HEK293T (cell line): ENCODE measurements at regions not wholly inside any gene's neighbourhood (a gene's known extent, or its start where the extent isn't known, plus 50 kb on each side); places are given as distances from the start of the nearest gene placed in this dataset.

ENCODE experiments used
- CTCF ChIA-PET: fragments of 350-600 bp; formaldehyde crosslinking; extraction: SDS; loops from one replicate; lab custom pipeline; 2021; ENCODE audit warnings: antibody characterized with exemption, inconsistent platforms; lab: Yijun Ruan, JAX
- POLR2A ChIA-PET: fragments of 350-600 bp; formaldehyde crosslinking; extraction: SDS; loops from one replicate; lab custom pipeline; 2020; ENCODE audit warnings: antibody characterized with exemption, inconsistent platforms; lab: Yijun Ruan, JAX
- DNase-seq: peaks from one replicate; pipeline ENCODE4 v3.0.0; 2012; ENCODE audit warnings: mixed read lengths; ENCODE audit errors: extremely low spot score
- ARNT ChIP-seq: fragments of 450-650 bp; IDR thresholded peaks from 2 replicates; pipeline ENCODE4 v1.6.1; 2017; ENCODE audit warnings: mild to moderate bottlenecking
- BHLHE40 ChIP-seq: fragments of 450-650 bp; IDR thresholded peaks from 2 replicates; pipeline ENCODE4 v1.6.1; 2016; ENCODE audit warnings: mild to moderate bottlenecking, moderate library complexity, borderline replicate concordance
- CTBP1 ChIP-seq: fragments of 450-650 bp; IDR thresholded peaks from 2 replicates; pipeline ENCODE4 v1.6.1; 2016; ENCODE audit warnings: borderline replicate concordance
- ELF4 ChIP-seq: fragments of 450-650 bp; IDR thresholded peaks from 2 replicates; pipeline ENCODE4 v1.6.1; 2017; ENCODE audit warnings: antibody characterized with exemption
- FOXA1 ChIP-seq: fragments of 450-650 bp; IDR thresholded peaks from 2 replicates; pipeline ENCODE4 v1.6.1; 2016; ENCODE audit warnings: mild to moderate bottlenecking
- FOXK2 ChIP-seq: fragments of 450-650 bp; IDR thresholded peaks from 2 replicates; pipeline ENCODE4 v1.6.1; 2016; ENCODE audit warnings: mild to moderate bottlenecking
- FOXM1 ChIP-seq: fragments of 450-650 bp; IDR thresholded peaks from 2 replicates; pipeline ENCODE4 v1.6.1; 2017; ENCODE audit warnings: mild to moderate bottlenecking, borderline replicate concordance
- HDGF ChIP-seq: fragments of 450-650 bp; IDR thresholded peaks from 2 replicates; pipeline ENCODE4 v1.6.1; 2017; ENCODE audit warnings: antibody characterized with exemption, borderline replicate concordance
- L3MBTL2 ChIP-seq: fragments of 450-650 bp; conservative IDR thresholded peaks from 2 replicates; pipeline ENCODE4 v1.6.1; 2016; ENCODE audit warnings: mild to moderate bottlenecking
- LEF1 ChIP-seq: fragments of 450-650 bp; IDR thresholded peaks from 2 replicates; pipeline ENCODE4 v1.6.1; 2017; ENCODE audit warnings: mild to moderate bottlenecking, borderline replicate concordance
- NFRKB ChIP-seq: fragments of 450-650 bp; IDR thresholded peaks from 2 replicates; pipeline ENCODE4 v1.6.1; 2016; ENCODE audit warnings: mild to moderate bottlenecking, moderate library complexity
- PKNOX1 ChIP-seq: fragments of 450-650 bp; IDR thresholded peaks from 2 replicates; pipeline ENCODE4 v1.6.1; 2016
- SP1 ChIP-seq: fragments of 450-650 bp; IDR thresholded peaks from 2 replicates; pipeline ENCODE4 v1.6.1; 2017
- SUZ12 ChIP-seq: fragments of 450-650 bp; IDR thresholded peaks from 2 replicates; pipeline ENCODE4 v1.6.1; 2016; ENCODE audit warnings: mild to moderate bottlenecking
- TARDBP ChIP-seq: fragments of 450-650 bp; IDR thresholded peaks from 2 replicates; pipeline ENCODE4 v1.6.1; 2016
- ZNF384 ChIP-seq: fragments of 450-650 bp; IDR thresholded peaks from 2 replicates; pipeline ENCODE4 v1.6.1; 2016

DNA sequence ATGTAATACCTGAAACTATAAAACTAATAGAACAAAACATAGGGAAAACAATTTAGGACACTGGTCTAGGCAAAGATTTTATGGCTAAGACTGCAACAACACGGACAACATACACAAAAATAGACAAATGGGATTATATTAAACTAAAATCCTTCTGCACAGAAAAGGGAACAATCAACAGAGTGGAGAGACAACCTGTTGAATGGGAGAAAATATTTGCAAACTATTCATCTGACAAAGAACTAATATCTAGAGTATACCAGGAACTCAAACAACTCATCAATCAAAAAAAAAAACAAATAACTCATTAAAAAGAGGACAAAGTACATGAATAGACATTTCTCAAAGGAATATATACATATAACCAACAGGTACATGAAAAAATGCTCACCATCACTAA lies 174.5 kb downstream of the FNDC1 start:
- CTCF ChIA-PET = no interaction called here
- POLR2A ChIA-PET = no interaction called here
- TF ChIP-seq TARDBP = no peak
- TF ChIP-seq CTBP1 = no peak
- no peak for TF ChIP-seq HDGF
- no peak for TF ChIP-seq FOXM1
- TF ChIP-seq ZNF384 = no peak
- TF ChIP-seq SP1 = no peak
- TF ChIP-seq PKNOX1 = no peak
- TF ChIP-seq LEF1 = no peak
- TF ChIP-seq ELF4 = no peak
- no peak for DNase-seq

DNA sequence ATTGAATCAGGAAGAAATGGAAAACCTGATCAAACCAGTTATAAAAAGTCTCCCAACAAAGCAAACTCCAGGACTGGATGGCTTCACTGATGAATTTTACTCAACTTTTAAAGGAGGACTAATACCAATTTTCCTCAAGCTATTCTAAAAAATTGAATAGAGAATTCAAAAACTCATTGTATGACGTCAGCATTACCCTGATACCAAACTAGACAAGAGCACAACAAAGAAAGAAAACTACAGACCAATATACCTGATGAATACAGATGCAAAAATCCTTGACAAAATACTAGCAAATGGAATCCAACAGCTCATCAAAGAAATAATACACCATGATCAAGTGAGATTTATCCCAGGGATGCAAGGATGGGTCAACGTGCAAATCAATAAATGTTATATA lies 172.9 kb downstream of the FNDC1 start:
- TF ChIP-seq ZNF384 (no peak), FOXM1 (no peak), FOXK2 (no peak), SP1 (no peak)
- no peak for DNase-seq
- CTCF ChIA-PET = no interaction called here
- POLR2A ChIA-PET = no interaction called here

DNA sequence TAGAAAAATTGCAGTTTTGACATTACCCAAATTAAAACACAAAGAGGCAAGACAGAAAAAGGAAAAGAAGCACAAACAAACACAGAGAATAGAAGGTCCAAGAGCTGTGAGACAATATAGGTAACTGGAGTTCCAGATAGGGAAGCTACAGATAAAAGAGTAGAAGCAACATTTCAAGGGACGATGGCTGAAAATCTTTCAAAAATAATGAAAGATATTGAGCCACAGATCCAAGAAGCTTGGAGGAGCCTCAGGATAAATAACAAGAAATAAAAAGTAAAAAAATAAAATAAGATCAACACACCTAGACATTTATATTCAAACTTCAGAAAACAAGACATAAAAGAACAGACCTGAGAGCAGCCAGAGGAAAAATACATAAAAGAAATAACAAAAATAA lies 164.9 kb downstream of the FNDC1 start:
- POLR2A ChIA-PET = no interaction called here
- DNase-seq = no peak
- CTCF ChIA-PET = no interaction called here
- TF ChIP-seq FOXK2 (no peak), LEF1 (no peak), FOXM1 (no peak), FOXA1 (no peak), ARNT (no peak), SP1 (no peak), TARDBP (no peak), HDGF (no peak), ZNF384 (no peak)

DNA sequence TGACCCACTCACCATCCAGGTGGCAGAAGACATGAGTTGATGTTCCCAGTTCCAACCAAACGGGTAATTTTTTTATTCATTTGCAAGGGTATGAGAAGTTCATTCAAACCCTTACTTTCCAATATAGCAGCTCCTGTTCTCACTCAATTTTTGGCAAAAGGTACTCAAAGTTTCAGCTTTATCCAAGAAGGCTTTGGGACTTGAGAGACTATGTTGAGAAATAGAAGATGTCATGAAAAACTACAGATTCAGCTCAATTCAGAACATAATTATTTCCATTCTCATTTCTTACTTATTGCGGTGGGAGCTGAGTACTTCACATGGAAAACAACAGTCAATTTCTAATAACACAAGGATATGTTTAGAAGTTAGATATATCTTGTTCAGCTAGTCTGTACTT lies 162.3 kb downstream of the FNDC1 start:
- ChIA-PET CTCF (no interaction called here), POLR2A (no interaction called here)
- DNase-seq = no peak
- TF ChIP-seq TARDBP (no peak), PKNOX1 (no peak), CTBP1 (no peak), FOXK2 (no peak), SP1 (no peak), L3MBTL2 (no peak), FOXM1 (no peak), NFRKB (no peak), BHLHE40 (no peak), FOXA1 (no peak), HDGF (no peak), LEF1 (no peak), SUZ12 (no peak), ELF4 (no peak), ARNT (no peak), ZNF384 (no peak)

DNA sequence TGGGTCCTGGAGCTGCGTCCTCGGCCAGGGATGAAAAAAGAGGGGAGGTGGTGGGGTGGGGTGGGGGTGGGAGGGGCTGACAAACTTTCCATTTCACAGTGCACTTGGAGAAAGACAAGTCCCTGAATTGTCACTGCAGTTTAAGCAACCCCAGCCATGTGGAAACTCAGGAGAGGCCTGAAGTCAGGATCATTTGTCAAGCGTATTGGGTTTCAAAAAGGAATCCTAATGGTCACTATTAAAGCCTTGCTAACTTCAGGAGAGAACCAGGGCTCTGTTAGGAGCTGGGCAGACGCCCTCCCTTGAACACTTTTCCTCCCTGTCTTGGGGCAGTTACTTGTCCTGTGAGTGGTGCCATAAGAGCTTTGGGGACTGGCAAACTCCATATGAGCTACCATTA lies 159.9 kb downstream of the FNDC1 start:
- ChIA-PET CTCF (no interaction called here), POLR2A (no interaction called here)
- no peak for TF ChIP-seq HDGF
- no peak for TF ChIP-seq CTBP1
- no peak for TF ChIP-seq SP1
- TF ChIP-seq PKNOX1 = no peak
- no peak for TF ChIP-seq NFRKB
- no peak for TF ChIP-seq LEF1
- TF ChIP-seq FOXA1 = no peak
- no peak for TF ChIP-seq L3MBTL2
- no peak for TF ChIP-seq ELF4

GRCh38 chr6:159328052-159328451 lies 158.9 kb downstream of the FNDC1 start:
- ChIA-PET CTCF (no interaction called here), POLR2A (no interaction called here)
- DNase-seq = no peak
- TF ChIP-seq SP1 = no peak
- TF ChIP-seq FOXA1 = no peak
- no peak for TF ChIP-seq CTBP1
- TF ChIP-seq BHLHE40 = no peak
- no peak for TF ChIP-seq PKNOX1
- TF ChIP-seq ARNT = no peak
- no peak for TF ChIP-seq SUZ12
- no peak for TF ChIP-seq HDGF
- no peak for TF ChIP-seq FOXK2
- no peak for TF ChIP-seq ELF4
- no peak for TF ChIP-seq LEF1
- TF ChIP-seq FOXM1 = no peak
- no peak for TF ChIP-seq L3MBTL2
- no peak for TF ChIP-seq ZNF384
- no peak for TF ChIP-seq TARDBP
- TF ChIP-seq NFRKB = no peak

More for the DNA sequence above, 159.9 kb downstream of the FNDC1 start:
- no peak for DNase-seq
